ENCODE measurements at regions not wholly inside any gene's neighbourhood (a gene's known extent, or its start where the extent isn't known, plus 50 kb on each side); places are given as distances from the start of the nearest gene placed in this dataset.

GRCh38 chr15:62824111-62825015 lies 218.2 kb upstream of the TPM1 start:
- no peak for DNase-seq

- DNase-seq = no peak
Observed at GRCh38 chr15:62825191-62825590, 217.4 kb upstream of the TPM1 start.

GRCh38 chr15:62826561-62826960 lies 216.0 kb upstream of the TPM1 start:
- no peak for DNase-seq

GRCh38 chr15:62828364-62828763 lies 214.2 kb upstream of the TPM1 start:
- DNase-seq = no peak

DNA sequence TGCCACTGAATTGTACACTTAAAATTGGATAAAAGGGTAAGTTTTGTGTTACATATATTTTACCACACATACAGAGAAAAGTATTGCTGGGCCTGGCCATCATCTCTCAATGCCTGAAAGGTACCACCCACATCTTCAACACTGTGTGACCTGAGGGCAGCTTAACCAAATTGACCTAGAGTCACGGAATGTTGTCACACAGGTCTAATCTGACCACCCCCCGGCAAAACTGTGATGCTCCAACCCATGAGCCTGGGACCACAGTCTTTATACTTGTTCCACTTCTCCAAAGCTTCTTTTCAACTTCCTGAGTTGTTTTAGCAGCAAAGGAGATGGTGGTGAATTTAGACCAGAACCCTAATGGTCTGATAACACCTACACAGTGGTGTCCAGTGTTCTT lies 210.3 kb upstream of the TPM1 start:
- DNase-seq = no peak

GRCh38 chr15:62833646-62834045 lies 208.9 kb upstream of the TPM1 start:
- DNase-seq = no peak

GRCh38 chr15:62834686-62835329 lies 207.7 kb upstream of the TPM1 start:
- no peak for DNase-seq

DNA sequence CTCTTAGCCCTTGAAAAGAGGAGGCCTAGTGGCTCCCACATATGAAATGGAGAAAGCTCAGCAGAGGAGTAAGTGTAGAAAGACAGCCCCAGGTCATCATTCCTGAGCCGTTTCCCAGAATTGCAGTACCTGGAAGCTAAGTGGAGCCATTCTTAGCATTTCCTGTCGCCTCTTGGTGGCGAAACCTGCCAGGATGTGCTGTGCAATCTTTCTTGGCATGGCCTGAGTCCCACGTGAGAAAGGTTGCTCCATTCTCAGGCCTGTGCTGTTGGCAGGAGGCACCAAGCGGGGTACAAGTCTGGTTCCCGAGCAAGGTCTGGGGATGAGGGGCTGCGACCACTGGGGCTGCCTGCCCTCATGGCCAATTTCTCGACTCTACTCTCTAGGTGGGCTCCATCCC lies 207.2 kb upstream of the TPM1 start:
- DNase-seq = no peak

GRCh38 chr15:62835762-62836161 lies 206.8 kb upstream of the TPM1 start:
- no peak for DNase-seq

GRCh38 chr15:62840526-62841268 lies 201.8 kb upstream of the TPM1 start:
- no peak for DNase-seq

- DNase-seq = no peak
Observed at GRCh38 chr15:62841269-62841628, 201.3 kb upstream of the TPM1 start.

DNA sequence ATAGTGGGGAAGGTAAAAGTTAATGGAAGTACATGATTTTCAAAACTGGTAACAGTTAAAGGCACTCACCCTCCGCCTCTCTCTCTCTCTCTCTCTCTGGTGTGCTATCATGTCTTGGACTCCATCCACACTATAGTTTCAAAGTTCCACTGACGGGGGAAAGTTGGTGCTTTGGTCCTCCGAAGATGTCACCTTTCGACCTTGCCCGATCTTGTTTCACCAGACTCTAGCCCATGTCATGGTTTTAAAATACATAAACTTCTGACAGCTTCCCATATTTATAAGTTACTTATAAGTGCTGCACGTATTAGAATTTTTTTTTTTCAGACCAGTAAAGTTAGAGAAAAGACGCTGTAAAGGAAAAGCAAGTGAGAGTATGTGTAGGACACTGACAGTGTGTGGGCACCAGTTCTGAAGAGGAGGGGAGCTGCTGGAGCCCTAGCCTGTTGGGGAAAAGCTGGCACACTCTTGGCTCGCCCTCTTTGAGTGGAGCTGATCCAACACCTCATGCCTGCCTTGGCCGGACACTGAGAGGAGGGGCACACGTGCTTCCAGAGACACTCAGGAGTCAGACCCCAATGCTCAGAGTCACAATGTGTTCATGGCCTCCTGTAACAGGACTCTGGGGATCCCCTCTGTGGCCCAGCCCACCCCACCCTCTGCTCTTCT lies 200.5 kb upstream of the TPM1 start:
- no peak for DNase-seq

- no peak for DNase-seq
Observed at GRCh38 chr15:62843311-62843710, 199.2 kb upstream of the TPM1 start.

DNA sequence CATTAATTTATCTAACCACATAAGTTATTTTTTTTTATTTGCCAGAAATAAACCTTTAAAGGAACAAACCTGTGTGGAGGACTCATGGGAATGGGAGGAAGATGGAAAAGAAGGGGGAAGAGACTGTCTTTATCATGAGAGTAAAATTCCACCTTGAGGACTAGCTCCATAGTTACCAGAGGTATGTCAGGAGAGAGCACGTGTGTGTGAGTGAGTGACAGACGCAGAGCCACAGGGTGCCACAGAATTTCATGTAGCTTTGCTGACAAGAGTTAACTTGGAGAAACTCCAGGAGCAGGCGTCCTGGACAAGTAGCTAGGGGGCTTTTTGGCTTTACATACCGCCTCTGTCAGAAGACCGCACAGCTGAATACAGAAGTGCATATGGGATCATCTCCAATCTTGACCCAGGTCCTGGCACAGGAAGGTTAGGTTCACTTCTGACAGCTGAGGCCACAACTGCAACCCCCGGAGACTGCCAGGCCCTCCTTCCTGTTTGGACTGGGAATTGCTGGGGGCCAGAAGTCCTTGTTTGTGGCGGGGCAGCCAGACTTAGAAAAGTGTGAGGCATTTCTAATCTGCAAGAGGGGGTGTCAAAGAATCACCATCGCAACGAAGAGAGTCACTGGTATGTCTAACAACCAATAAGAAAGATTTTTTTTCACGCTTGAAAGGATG lies 197.8 kb upstream of the TPM1 start:
- DNase-seq = no peak

DNA sequence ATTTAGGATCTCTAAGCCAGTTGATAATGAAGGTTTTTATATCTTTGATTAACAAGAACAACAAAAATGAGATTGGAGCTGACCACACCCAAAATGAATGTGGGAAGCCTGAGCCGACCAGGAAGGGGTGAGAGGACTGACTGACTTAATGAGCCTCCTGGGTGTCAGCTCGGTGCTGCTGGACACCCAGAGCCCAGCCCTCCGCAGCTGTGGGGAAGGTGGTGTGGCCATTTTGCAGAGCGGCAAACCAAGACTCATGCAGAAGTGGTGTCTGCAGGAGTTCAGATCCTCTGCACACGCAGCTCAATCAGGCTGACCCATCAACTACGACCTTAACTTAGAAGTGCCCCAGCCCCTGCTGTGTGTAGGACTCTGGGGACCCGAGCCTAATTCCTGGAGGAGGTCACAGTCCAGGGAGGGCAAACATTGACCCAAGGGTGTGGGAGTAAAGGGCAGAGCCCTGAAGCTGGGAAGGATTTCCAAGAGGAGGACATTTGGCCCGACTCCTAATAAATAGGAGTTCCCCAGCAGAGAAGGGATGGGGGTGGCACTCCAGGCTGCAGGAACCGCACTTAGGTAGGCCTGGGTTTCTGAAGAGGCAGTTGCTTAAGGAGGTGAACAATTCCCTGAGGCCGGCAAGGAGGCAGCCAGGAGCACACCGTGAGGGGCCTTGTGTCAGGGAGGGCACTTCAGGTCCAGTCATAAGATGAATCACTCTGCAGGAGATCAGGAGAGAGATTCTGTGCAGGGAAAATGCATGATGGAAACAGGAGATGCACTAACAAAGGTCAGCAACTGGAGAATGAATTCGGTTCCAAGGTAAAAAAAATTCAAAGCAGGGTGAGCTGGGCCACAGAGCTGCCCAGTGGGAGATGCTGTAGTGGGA lies 197.1 kb upstream of the TPM1 start:
- no peak for DNase-seq

GRCh38 chr15:62846131-62846804 lies 196.3 kb upstream of the TPM1 start:
- no peak for DNase-seq

- no peak for DNase-seq
Observed at GRCh38 chr15:62846805-62847495, 195.6 kb upstream of the TPM1 start.

GRCh38 chr15:62847900-62848489 lies 194.6 kb upstream of the TPM1 start:
- DNase-seq = peak in 1 of 2 experiments; percentile 7

DNA sequence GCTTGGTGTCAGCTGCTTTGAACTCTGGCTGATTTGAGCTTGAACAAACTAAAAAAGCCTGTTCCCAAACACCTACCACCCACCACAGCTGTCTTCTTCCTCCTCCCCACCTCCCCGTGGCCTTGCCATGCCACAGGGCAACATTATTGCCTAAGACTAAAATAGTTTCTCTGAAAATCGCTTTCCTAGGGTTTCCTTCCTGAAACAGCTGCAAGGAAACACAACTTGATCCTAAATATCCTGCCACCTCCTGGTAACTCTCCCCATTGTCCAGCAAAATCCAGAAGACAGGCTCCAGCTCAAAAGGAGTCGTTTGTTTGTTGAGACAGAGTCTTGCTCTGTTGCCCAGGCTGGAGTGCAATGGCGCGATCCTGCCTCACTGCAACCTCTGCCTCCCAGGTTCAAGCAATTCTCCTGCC lies 193.9 kb upstream of the TPM1 start:
- no peak for DNase-seq

All from NCI-H1930 (cell line).